GM18517 (cell line): ENCODE measurements at regions not wholly inside any gene's neighbourhood (a gene's known extent, or its start where the extent isn't known, plus 50 kb on each side); places are given as distances from the start of the nearest gene placed in this dataset.

Experiments
- ATAC-seq: cut with Tn5 transposase; IDR thresholded peaks from one replicate; pipeline ENCODE4 v1.9.1; 2021; ENCODE audit warnings: mild to moderate bottlenecking, moderate library complexity; ENCODE audit not compliant: unreplicated experiment

- no peak for ATAC-seq
These were observed 158.8 kb downstream of the C9orf152 start for GRCh38 chr9:110048976-110049698.

GRCh38 chr9:110049699-110050450, 158.1 kb downstream of the C9orf152 start:
- no peak for ATAC-seq

GRCh38 chr9:110050925-110051355, 157.0 kb downstream of the C9orf152 start:
- ATAC-seq = peak; percentile 70

- no peak for ATAC-seq
These were observed 151.9 kb downstream of the C9orf152 start for GRCh38 chr9:110056062-110056461.

- no peak for ATAC-seq
These were observed 149.5 kb downstream of the C9orf152 start for GRCh38 chr9:110058304-110058953.

GRCh38 chr9:110059461-110059860, 148.5 kb downstream of the C9orf152 start:
- no peak for ATAC-seq

GRCh38 chr9:110064803-110065202, 143.2 kb downstream of the C9orf152 start:
- peak; percentile 11 for ATAC-seq

- peak; percentile 72 for ATAC-seq
These were observed 142.4 kb downstream of the C9orf152 start for GRCh38 chr9:110065532-110065931.

GRCh38 chr9:110066929-110067716, 140.8 kb downstream of the C9orf152 start:
- no peak for ATAC-seq

- no peak for ATAC-seq
These were observed 139.7 kb downstream of the C9orf152 start for GRCh38 chr9:110068212-110068611.

- no peak for ATAC-seq
These were observed 138.4 kb downstream of the C9orf152 start for GRCh38 chr9:110069326-110070248.

- no peak for ATAC-seq
These were observed 135.2 kb downstream of the C9orf152 start for GRCh38 chr9:110072597-110073355.

- no peak for ATAC-seq
These were observed 134.5 kb downstream of the C9orf152 start for GRCh38 chr9:110073356-110073905.

- ATAC-seq = no peak
These were observed 130.8 kb downstream of the C9orf152 start for GRCh38 chr9:110076894-110077725.

- no peak for ATAC-seq
These were observed 130.0 kb downstream of the C9orf152 start for GRCh38 chr9:110077925-110078324.

GRCh38 chr9:110078604-110079003, 129.4 kb downstream of the C9orf152 start:
- ATAC-seq = no peak

GRCh38 chr9:110081395-110081794, 126.6 kb downstream of the C9orf152 start:
- ATAC-seq = no peak

GRCh38 chr9:110083866-110084265, 124.1 kb downstream of the C9orf152 start:
- ATAC-seq = no peak
